IMR-90 (cell line): ENCODE measurements at regions not wholly inside any gene's neighbourhood (a gene's known extent, or its start where the extent isn't known, plus 50 kb on each side); places are given as distances from the start of the nearest gene placed in this dataset.

ENCODE experiments used
- ATAC-seq: fragments of 200-7000 bp; cut with Tn5 transposase; 2 replicates; pipeline ENCODE4 v1.9.1; 2020; ENCODE audit warnings: low read depth, mild to moderate bottlenecking, moderate library complexity
- BruUV-seq: library from RNA; stranded (reverse); fragments of 400-500 nt; replicated peaks from 2 replicates; lab custom pipeline; 2021; lab: Mats Ljungman, UMichigan
- CTCF ChIA-PET: fragments of 300-600 bp; formaldehyde crosslinking; extraction: SDS; loops from one replicate; lab custom pipeline; 2021; ENCODE audit warnings: antibody characterized with exemption; lab: Yijun Ruan, JAX
- POLR2A ChIA-PET: fragments of 300-600 bp; sonication (Branson Sonifier 250); formaldehyde crosslinking; loops from one replicate; lab custom pipeline; 2022; ENCODE audit warnings: antibody characterized with exemption; ENCODE audit not compliant: unreplicated experiment; lab: Charles Lee
- DNase-seq: peaks from one replicate; pipeline ENCODE4 v3.0.0; 2013
- H2AFZ ChIP-seq: replicated peaks from 2 replicates; pipeline ENCODE3; 2013; ENCODE audit warnings: low read length, mild to moderate bottlenecking; ENCODE audit not compliant: poor library complexity
- H2AK5ac ChIP-seq: 2 replicates; pipeline ENCODE4 v1.6.1; 2013; ENCODE audit warnings: low read depth, low read length, inconsistent platforms
- H2AK9ac ChIP-seq: replicated peaks from 2 replicates; pipeline ENCODE3; 2013; ENCODE audit warnings: mild to moderate bottlenecking, low read depth, low read length, moderate library complexity; ENCODE audit not compliant: poor library complexity
- H2BK120ac ChIP-seq: 2 replicates; pipeline ENCODE4 v1.6.1; 2013; ENCODE audit warnings: low read depth, low read length, inconsistent platforms
- H2BK15ac ChIP-seq: 3 replicates; pipeline ENCODE4 v1.6.1; 2013; ENCODE audit warnings: low read depth, low read length, inconsistent platforms
- H2BK20ac ChIP-seq: 2 replicates; pipeline ENCODE4 v1.6.1; 2013; ENCODE audit warnings: low read depth, mild to moderate bottlenecking, inconsistent platforms, low read length, moderate library complexity
- H2BK5ac ChIP-seq: 2 replicates; pipeline ENCODE4 v1.6.1; 2013; ENCODE audit warnings: mild to moderate bottlenecking, low read depth, low read length, inconsistent platforms; ENCODE audit not compliant: poor library complexity, severe bottlenecking
- H3K14ac ChIP-seq: replicated peaks from 2 replicates; pipeline ENCODE4 v1.6.1; 2013; ENCODE audit warnings: low read depth, low read length, inconsistent platforms
- H3K18ac ChIP-seq: 2 replicates; pipeline ENCODE4 v1.6.1; 2013; ENCODE audit warnings: low read depth, low read length, control low read depth
- H3K23ac ChIP-seq: 2 replicates; pipeline ENCODE4 v1.6.1; 2013; ENCODE audit warnings: low read depth, low read length, inconsistent platforms
- H3K27ac ChIP-seq: 2 replicates; pipeline ENCODE4 v1.5.1; 2013; ENCODE audit warnings: mild to moderate bottlenecking, control low read depth, low read length; ENCODE audit not compliant: insufficient read depth
- H3K27me3 ChIP-seq: 2 replicates; pipeline ENCODE4 v1.6.1; 2013; ENCODE audit warnings: low read length; ENCODE audit not compliant: control insufficient read depth, insufficient read depth
- H3K36me3 ChIP-seq: 2 replicates; pipeline ENCODE4 v1.6.1; 2013; ENCODE audit warnings: low read length, mixed read lengths; ENCODE audit not compliant: control insufficient read depth, insufficient read depth
- H3K4ac ChIP-seq: 2 replicates; pipeline ENCODE4 v1.6.1; 2013; ENCODE audit warnings: low read depth, low read length, inconsistent platforms
- H3K4me1 ChIP-seq: 2 replicates; pipeline ENCODE4 v1.6.1; 2013; ENCODE audit warnings: low read length, mixed read lengths; ENCODE audit not compliant: control insufficient read depth, insufficient read depth
- H3K4me2 ChIP-seq: 2 replicates; pipeline ENCODE4 v1.6.1; 2013; ENCODE audit warnings: low read depth, mild to moderate bottlenecking, control low read depth, low read length, moderate library complexity
- H3K4me3 ChIP-seq: 2 replicates; pipeline ENCODE4 v1.5.1; 2013; ENCODE audit warnings: low read depth, mild to moderate bottlenecking, control low read depth, low read length, moderate library complexity; ENCODE audit not compliant: insufficient read depth
- H3K56ac ChIP-seq: 2 replicates; pipeline ENCODE4 v1.6.1; 2013; ENCODE audit warnings: low read length, inconsistent platforms; ENCODE audit not compliant: insufficient read depth; ENCODE audit errors: extremely low read depth
- H3K79me1 ChIP-seq, 2 experiments: 2 replicates each; pipeline ENCODE4 v1.6.1; 2013; ENCODE audit warnings: low read length in 2 of 2, inconsistent platforms in 1 of 2, low read depth in 1 of 2
- H3K9ac ChIP-seq: 2 replicates; pipeline ENCODE4 v1.6.1; 2013; ENCODE audit warnings: low read depth, low read length, control low read depth
- H3K9me1 ChIP-seq: 2 replicates; pipeline ENCODE4 v1.6.1; 2013; ENCODE audit warnings: low read length, inconsistent platforms; ENCODE audit not compliant: insufficient read depth
- H3K9me3 ChIP-seq: 2 replicates; pipeline ENCODE4 v1.6.1; 2013; ENCODE audit warnings: low read length; ENCODE audit not compliant: control insufficient read depth, insufficient read depth
- H4K20me1 ChIP-seq: 2 replicates; pipeline ENCODE4 v1.6.1; 2013; ENCODE audit warnings: low read length, inconsistent platforms; ENCODE audit not compliant: insufficient read depth
- H4K5ac ChIP-seq: 2 replicates; pipeline ENCODE4 v1.6.1; 2013; ENCODE audit warnings: mild to moderate bottlenecking, low read depth, low read length, control low read depth
- H4K8ac ChIP-seq, 2 experiments: 2 replicates each; pipeline ENCODE4 v1.6.1; 2013; ENCODE audit warnings: low read depth in 2 of 2, low read length in 2 of 2, control low read depth in 1 of 2, inconsistent platforms in 1 of 2
- H4K91ac ChIP-seq: 2 replicates; pipeline ENCODE4 v1.6.1; 2013; ENCODE audit warnings: low read depth, low read length, inconsistent platforms; ENCODE audit not compliant: insufficient read depth
- CEBPB ChIP-seq: IDR thresholded peaks from 2 replicates; pipeline ENCODE4 v1.6.1; 2012; ENCODE audit warnings: low read depth, low read length, improper control_type of control experiment
- CHD1 ChIP-seq: IDR thresholded peaks from 2 replicates; pipeline ENCODE4 v1.6.1; 2012; ENCODE audit warnings: low read depth, low read length, improper control_type of control experiment
- CTCF ChIP-seq: conservative IDR thresholded peaks from 2 replicates; pipeline ENCODE4 v1.5.1; 2012; ENCODE audit warnings: mild to moderate bottlenecking, low read depth, low read length, improper control_type of control experiment
- ELK1 ChIP-seq: fragments of 150-350 bp; IDR thresholded peaks from 2 replicates; pipeline ENCODE4 v1.6.1; 2016; ENCODE audit warnings: low read depth, mild to moderate bottlenecking, low read length, moderate library complexity, borderline replicate concordance
- FOS ChIP-seq: fragments of 150-350 bp; IDR thresholded peaks from 2 replicates; pipeline ENCODE4 v1.6.1; 2016; ENCODE audit warnings: low read depth, low read length
- MAFK ChIP-seq: IDR thresholded peaks from 2 replicates; pipeline ENCODE4 v1.6.1; 2012; ENCODE audit warnings: low read depth, low read length, improper control_type of control experiment
- MXI1 ChIP-seq: IDR thresholded peaks from 2 replicates; pipeline ENCODE4 v1.6.1; 2012; ENCODE audit warnings: low read depth, mild to moderate bottlenecking, low read length, moderate library complexity, borderline replicate concordance
- NFE2L2 ChIP-seq: fragments of 150-350 bp; IDR thresholded peaks from 2 replicates; pipeline ENCODE4 v1.6.1; 2016; ENCODE audit warnings: low read depth, mild to moderate bottlenecking, low read length
- POLR2A ChIP-seq: IDR thresholded peaks from 2 replicates; pipeline ENCODE4 v1.6.1; 2012; ENCODE audit warnings: mild to moderate bottlenecking, low read depth, low read length
- RCOR1 ChIP-seq: IDR thresholded peaks from 2 replicates; pipeline ENCODE4 v1.6.1; 2012; ENCODE audit warnings: mild to moderate bottlenecking, low read length, improper control_type of control experiment; ENCODE audit not compliant: insufficient replicate concordance
- SMC3 ChIP-seq: fragments of 150-350 bp; IDR thresholded peaks from 2 replicates; pipeline ENCODE4 v1.6.1; 2016; ENCODE audit warnings: low read depth, mild to moderate bottlenecking, antibody characterized with exemption, low read length, moderate library complexity
- USF2 ChIP-seq: fragments of 150-350 bp; IDR thresholded peaks from 2 replicates; pipeline ENCODE4 v1.6.1; 2017; ENCODE audit warnings: mild to moderate bottlenecking, antibody characterized with exemption, low read length, low read depth
- WGBS, 2 experiments: methylation state at CpG; one replicate each; pipeline versions ENCODE4 v1.1.5 to v1.1.7; 2013; ENCODE audit warnings: missing lambda C conversion rate in 2 of 2; ENCODE audit not compliant: insufficient read length in 1 of 2; ENCODE audit errors: extremely low coverage in 2 of 2; 5-methylcytosine and 5-hydroxymethylcytosine counted together
- dilution Hi-C: fragments of 300-500 bp; cut with HindIII; formaldehyde crosslinking; loops from one replicate; pipeline ENCODE4 v1.14.3; 2018; ENCODE audit warnings: low sequenced_read_pairs; ENCODE audit not compliant: unreplicated experiment
- in situ Hi-C: fragments of 300-500 bp; cut with MboI; formaldehyde crosslinking; loops from 3 replicates; pipeline ENCODE4 v1.14.3; 2019; ENCODE audit warnings: low sequenced_read_pairs, inconsistent platforms, mixed read lengths
- intact Hi-C: fragments of 100-400 bp; cut with micrococcal nuclease; formaldehyde crosslinking; loops from 2 replicates; pipeline ENCODE4 v1.10.0; 2022

GRCh38 chr9:87250205-87250604 lies 247.5 kb upstream of the DAPK1 start:
- dilution Hi-C loops (no loop called here), in situ Hi-C loops (no loop called here)
- no peak for TF ChIP-seq USF2
- TF ChIP-seq CTCF, result no peak
- no peak for TF ChIP-seq FOS
- no peak for TF ChIP-seq CEBPB
- no peak for TF ChIP-seq RCOR1
- no peak for TF ChIP-seq CHD1
- no peak for TF ChIP-seq MXI1
- TF ChIP-seq SMC3, result no peak
- no peak for TF ChIP-seq MAFK
- no peak for TF ChIP-seq POLR2A
- no peak for TF ChIP-seq ELK1
- no peak for TF ChIP-seq NFE2L2

More at GRCh38 chr9:87250205-87250604, 247.5 kb upstream of the DAPK1 start:
- H3K27ac ChIP-seq, result no peak overlapping the region
- H2BK15ac ChIP-seq, result no peak overlapping the region
- H3K4me2 ChIP-seq, result no peak overlapping the region
- intact Hi-C loops, result no loop called here
- H3K4me3 ChIP-seq, result no peak overlapping the region
- no peak overlapping the region for H2BK120ac ChIP-seq
- ATAC-seq (no peak), DNase-seq (no peak)
- H4K91ac ChIP-seq, result no peak overlapping the region
- H4K20me1 ChIP-seq, result no peaks in the 10 kb centered on the region
- no peak overlapping the region for H3K18ac ChIP-seq
- H2BK20ac ChIP-seq, result no peak overlapping the region
- no peak overlapping the region for H2AK9ac ChIP-seq
- H2BK5ac ChIP-seq, result no peak overlapping the region
- no peak overlapping the region for H4K8ac ChIP-seq
- ChIA-PET POLR2A (no interaction called here), CTCF (no interaction called here)
- no peaks in the 10 kb centered on the region; the same call in 1 of the 2 replicates for H3K9me1 ChIP-seq
- H3K36me3 ChIP-seq, result no peaks in the 10 kb centered on the region
- no peaks in the 10 kb centered on the region for H3K79me1 ChIP-seq
- H3K9ac ChIP-seq, result no peak overlapping the region
- WGBS, 2 experiments, result no CpG with 5 or more reads among the region's 1 CpG
- no TSS peak for BruUV-seq
- no peak overlapping the region for H2AFZ ChIP-seq
- H3K4me1 ChIP-seq, result peaks cover 2% of the 10 kb centered on the region; the same call in 1 of the 2 replicates
- H3K56ac ChIP-seq, result no peak overlapping the region
- H2AK5ac ChIP-seq, result no peak overlapping the region
- no peaks in the 10 kb centered on the region for H3K9me3 ChIP-seq
- no peaks in the 10 kb centered on the region for H3K27me3 ChIP-seq
- H3K4ac ChIP-seq, result no peak overlapping the region
- no peak overlapping the region for H3K23ac ChIP-seq
- H3K14ac ChIP-seq, result no peak overlapping the region
- H4K5ac ChIP-seq, result no peak overlapping the region
